GM20000 (cell line): ENCODE measurements at regions not wholly inside any gene's neighbourhood (a gene's known extent, or its start where the extent isn't known, plus 50 kb on each side); places are given as distances from the start of the nearest gene placed in this dataset.

Source experiments
- DNase-seq: peaks from one replicate; pipeline ENCODE4 v3.0.0; 2012; ENCODE audit warnings: low spot score
- CTCF ChIP-seq: IDR thresholded peaks from 2 replicates; pipeline ENCODE4 v1.5.1; 2012; ENCODE audit warnings: mild to moderate bottlenecking, control low read depth; ENCODE audit errors: extremely low read depth, missing control alignments

GRCh38 chr14:99055816-99056215 is 216.2 kb downstream of the BCL11B start:
- no peak for DNase-seq
- TF ChIP-seq CTCF, result no peak

- TF ChIP-seq CTCF, result no peak
- no peak for DNase-seq
Measured at GRCh38 chr14:99057576-99058083, 214.4 kb downstream of the BCL11B start.

GRCh38 chr14:99058542-99058941 is 213.5 kb downstream of the BCL11B start:
- no peak for TF ChIP-seq CTCF

GRCh38 chr14:99062216-99062615 is 209.8 kb downstream of the BCL11B start:
- no peak for TF ChIP-seq CTCF
- no peak for DNase-seq

More at GRCh38 chr14:99058542-99058941, 213.5 kb downstream of the BCL11B start:
- no peak for DNase-seq

GRCh38 chr14:99062772-99063418 is 209.1 kb downstream of the BCL11B start:
- DNase-seq, result no peak
- TF ChIP-seq CTCF, result no peak

GRCh38 chr14:99063620-99064225 is 208.3 kb downstream of the BCL11B start:
- DNase-seq, result no peak
- TF ChIP-seq CTCF, result no peak

GRCh38 chr14:99064262-99064954 is 207.6 kb downstream of the BCL11B start:
- TF ChIP-seq CTCF, result no peak

More at GRCh38 chr14:99064262-99064954, 207.6 kb downstream of the BCL11B start:
- no peak for DNase-seq
